ENCODE measurements at regions not wholly inside any gene's neighbourhood (a gene's known extent, or its start where the extent isn't known, plus 50 kb on each side); places are given as distances from the start of the nearest gene placed in this dataset.

GRCh38 chr2:207226671-207227061 is 60.9 kb upstream of the KLF7 start:
- TF ChIP-seq POLR2A (IDR thresholded peaks at IDR 0.05) (no peak), CTCF (IDR thresholded peaks at IDR 0.05) (no peak)

Data from uterus (tissue), 2 donors.